ENCODE measurements at regions not wholly inside any gene's neighbourhood (a gene's known extent, or its start where the extent isn't known, plus 50 kb on each side); places are given as distances from the start of the nearest gene placed in this dataset.

DNA sequence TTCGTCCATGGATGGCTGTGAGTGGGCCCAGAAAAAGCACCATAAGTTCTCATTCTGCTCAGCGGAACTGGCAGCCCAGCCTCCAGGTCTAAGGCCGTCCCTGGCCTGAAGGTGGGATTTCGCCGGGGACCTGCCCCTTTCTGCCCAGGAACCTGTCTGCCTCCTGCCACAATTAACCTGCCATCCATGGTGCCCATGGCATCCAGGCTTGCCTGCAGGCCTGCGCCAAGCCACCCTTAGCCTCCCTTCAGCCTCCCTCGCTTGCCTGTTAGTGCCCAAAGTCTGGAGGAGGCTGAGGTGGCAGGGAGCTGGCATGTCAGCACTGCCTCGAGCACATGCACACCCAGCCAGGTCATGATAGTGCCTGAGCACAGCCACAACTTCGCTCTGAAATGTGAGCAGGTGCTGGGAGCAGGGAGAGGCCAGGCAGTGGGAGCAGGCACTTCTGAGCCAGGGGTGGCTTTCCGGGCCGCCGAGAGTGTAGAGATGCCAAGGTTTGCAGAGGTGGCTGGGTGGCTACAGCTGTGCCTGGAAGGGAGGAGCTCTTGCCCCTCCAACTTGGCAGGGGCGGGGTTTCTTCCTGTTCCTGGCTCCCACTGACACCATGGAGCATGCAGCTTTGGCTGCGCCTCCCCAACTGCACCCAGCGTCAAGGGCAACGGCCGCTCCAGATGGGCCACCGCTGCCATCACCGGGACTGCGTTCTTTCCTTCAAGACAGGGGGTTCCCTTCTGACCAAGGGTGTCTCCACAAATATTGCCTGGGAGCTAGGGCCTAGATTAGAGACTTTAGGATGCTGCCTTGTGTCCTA lies 648.9 kb upstream of the VRK2 start:
- ChIA-PET POLR2A (no interaction called here), CTCF (no interaction called here)
- in situ Hi-C loops (cut with HindIII; ENCODE audit: low pct_unique_long_range_greater_than_20kb, low sequenced_read_pairs), result no loop called here
- Histone ChIP-seq H3K36me3 (ENCODE audit: control insufficient read depth, insufficient read depth, low read length) (no peaks in the 10 kb centered on the region), H3K4me1 (ENCODE audit: control insufficient read depth, insufficient read depth, low read length) (no peaks in the 10 kb centered on the region), H3K27me3 (ENCODE audit: control insufficient read depth, insufficient read depth, low read length) (no peaks in the 10 kb centered on the region), H3K4me3 (ENCODE audit: low read depth in 2 of 2, low read length in 2 of 2) (no peak overlapping the region), H3K27ac (ENCODE audit: low read length) (no peak overlapping the region), H3K9me3 (ENCODE audit: control insufficient read depth, insufficient read depth, low read depth, low read length) (no peaks in the 10 kb centered on the region)
- intact Hi-C loops (cut with micrococcal nuclease; ENCODE audit: unreplicated experiment), result no loop called here
- DNase-seq (ENCODE audit: low read depth, low spot score) (no peak), ATAC-seq (no peak)
- no TSS peak for BruUV-seq (replicated peaks)
- TF ChIP-seq TCF7L2 (IDR thresholded peaks at IDR 0.05; ENCODE audit: low read depth, low read length) (no peak), SIN3A (IDR thresholded peaks at IDR 0.05; ENCODE audit: borderline replicate concordance, insufficient read depth, low read depth, low read length) (no peak), REST (IDR thresholded peaks at IDR 0.05; ENCODE audit: insufficient read depth in 1 of 2, low read depth in 2 of 2, low read length in 1 of 2) (no peak), POLR2AphosphoS5 (IDR thresholded peaks at IDR 0.05; ENCODE audit: low read depth, low read length) (no peak), CTCF (IDR thresholded peaks at IDR 0.05) (no peak)

DNA sequence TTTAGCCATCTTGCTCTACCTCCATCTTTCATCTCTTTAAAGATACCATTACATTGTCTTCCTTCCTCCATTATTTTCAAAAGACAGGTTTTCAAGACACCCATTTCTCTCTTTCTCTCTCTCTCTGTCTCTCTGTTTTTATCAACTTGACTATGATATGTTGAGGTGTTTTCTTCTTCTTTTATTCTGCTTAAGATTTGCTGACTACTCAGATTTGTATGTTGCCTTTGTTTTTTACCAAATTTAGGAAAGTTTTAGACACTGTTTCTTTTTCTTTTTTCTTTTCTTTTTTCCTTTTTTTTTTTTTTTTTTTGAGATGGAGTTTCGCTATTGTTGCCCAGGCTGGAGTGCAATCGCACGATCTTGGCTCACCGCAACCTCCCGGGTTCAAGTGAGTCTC lies 647.5 kb upstream of the VRK2 start:
- H3K27me3 ChIP-seq (ENCODE audit: control insufficient read depth, insufficient read depth, low read length), result no peaks in the 10 kb centered on the region
- DNase-seq (ENCODE audit: low read depth, low spot score) (no peak), ATAC-seq (no peak)
- ChIA-PET POLR2A (no interaction called here), CTCF (interaction anchor here (0.7 kb wide), 1 partner anchor 309 kb away, joined by 7 read pairs; no protein-coding TSS in a partner anchor)
- no TSS peak for BruUV-seq (replicated peaks)
- no peaks in the 10 kb centered on the region for H3K36me3 ChIP-seq (ENCODE audit: control insufficient read depth, insufficient read depth, low read length)
- H3K27ac ChIP-seq (ENCODE audit: low read length), result no peak overlapping the region
- intact Hi-C loops (cut with micrococcal nuclease; ENCODE audit: unreplicated experiment) (no loop called here), in situ Hi-C loops (cut with HindIII; ENCODE audit: low pct_unique_long_range_greater_than_20kb, low sequenced_read_pairs) (no loop called here)
- H3K4me3 ChIP-seq (ENCODE audit: low read depth in 2 of 2, low read length in 2 of 2), result no peak overlapping the region
- no peaks in the 10 kb centered on the region for H3K4me1 ChIP-seq (ENCODE audit: control insufficient read depth, insufficient read depth, low read length)
- no peak for TF ChIP-seq POLR2AphosphoS5 (IDR thresholded peaks at IDR 0.05; ENCODE audit: low read depth, low read length)
- no peak for TF ChIP-seq TCF7L2 (IDR thresholded peaks at IDR 0.05; ENCODE audit: low read depth, low read length)
- TF ChIP-seq SIN3A (IDR thresholded peaks at IDR 0.05; ENCODE audit: borderline replicate concordance, insufficient read depth, low read depth, low read length), result no peak
- TF ChIP-seq REST (IDR thresholded peaks at IDR 0.05; ENCODE audit: insufficient read depth in 1 of 2, low read depth in 2 of 2, low read length in 1 of 2), result no peak
- TF ChIP-seq CTCF (IDR thresholded peaks at IDR 0.05), result no peak
- no peaks in the 10 kb centered on the region for H3K9me3 ChIP-seq (ENCODE audit: control insufficient read depth, insufficient read depth, low read depth, low read length)

All from Panc1 (cell line).